Stimulated activated CD8-positive, alpha-beta memory T cell treated with anti-CD3 and anti-CD28 coated beads, Interleukin-7, amount 100 ng/mL, for 1 hour (primary cell): ENCODE measurements at regions not wholly inside any gene's neighbourhood (a gene's known extent, or its start where the extent isn't known, plus 50 kb on each side); places are given as distances from the start of the nearest gene placed in this dataset.
"Not testable (repeated sequence)": the region's sequence is repeated elsewhere in the genome, so short reads cannot be mapped to it uniquely, and the experiment has no call there.

Experiments
- DNase-seq, 2 donors: peaks; one replicate each; pipeline ENCODE4 v3.0.0-alpha.2; 2020; ENCODE audit warnings: low read depth in 2 of 2

- no peak for DNase-seq
Measured at GRCh38 chr22:22121445-22121844, 123.1 kb upstream of the VPREB1 start.

- no peak for DNase-seq
Measured at GRCh38 chr22:22120160-22120559, 124.4 kb upstream of the VPREB1 start.

GRCh38 chr22:22118987-22119386 lies 125.6 kb upstream of the VPREB1 start:
- DNase-seq, result no peak

GRCh38 chr22:22117864-22118544 lies 126.6 kb upstream of the VPREB1 start:
- DNase-seq, result not testable (repeated sequence)

- DNase-seq, result not testable (repeated sequence)
Measured at GRCh38 chr22:22116997-22117770, 127.4 kb upstream of the VPREB1 start.

GRCh38 chr22:22113701-22114100 lies 130.9 kb upstream of the VPREB1 start:
- DNase-seq, result no peak

- DNase-seq, result no peak
Measured at GRCh38 chr22:22112533-22113294, 130.1 kb upstream of the TOP3B start.

- DNase-seq, result no peak
Measured at GRCh38 chr22:22111983-22112382, 129.4 kb upstream of the TOP3B start.

GRCh38 chr22:22111267-22111751 lies 128.7 kb upstream of the TOP3B start:
- DNase-seq, result no peak

- DNase-seq, result no peak
Measured at GRCh38 chr22:22110548-22111266, 128.1 kb upstream of the TOP3B start.

GRCh38 chr22:22109693-22110466 lies 127.3 kb upstream of the TOP3B start:
- no peak for DNase-seq

GRCh38 chr22:22106855-22107254 lies 124.3 kb upstream of the TOP3B start:
- no peak for DNase-seq

- no peak for DNase-seq
Measured at GRCh38 chr22:22105364-22105763, 122.8 kb upstream of the TOP3B start.

GRCh38 chr22:22103078-22103875 lies 120.7 kb upstream of the TOP3B start:
- no peak for DNase-seq

- DNase-seq, result no peak
Measured at GRCh38 chr22:22099833-22100812, 117.5 kb upstream of the TOP3B start.

- no peak for DNase-seq
Measured at GRCh38 chr22:22099194-22099486, 116.6 kb upstream of the TOP3B start.

GRCh38 chr22:22098457-22099193 lies 116.0 kb upstream of the TOP3B start:
- DNase-seq, result no peak

GRCh38 chr22:22097727-22098228 lies 115.2 kb upstream of the TOP3B start:
- no peak for DNase-seq
